Neuron (in vitro differentiated cells): ENCODE measurements at regions not wholly inside any gene's neighbourhood (a gene's known extent, or its start where the extent isn't known, plus 50 kb on each side); places are given as distances from the start of the nearest gene placed in this dataset.

Source experiments
- H2AFZ ChIP-seq: one replicate; pipeline ENCODE4 v1.6.1; 2013; ENCODE audit warnings: low read depth, mild to moderate bottlenecking, inconsistent platforms, low read length, moderate library complexity
- H3K27me3 ChIP-seq: one replicate; pipeline ENCODE4 v1.6.1; 2013; ENCODE audit warnings: low read length; ENCODE audit not compliant: insufficient read depth
- H3K36me3 ChIP-seq: one replicate; pipeline ENCODE4 v1.6.1; 2013; ENCODE audit warnings: low read length; ENCODE audit not compliant: insufficient read depth
- H3K4me1 ChIP-seq: one replicate; pipeline ENCODE4 v1.6.1; 2013; ENCODE audit warnings: low read length; ENCODE audit not compliant: insufficient read depth
- H3K4me3 ChIP-seq: 2 replicates; pipeline ENCODE4 v1.5.1; 2013; ENCODE audit warnings: mild to moderate bottlenecking, low read length, moderate library complexity
- H3K9me3 ChIP-seq: one replicate; pipeline ENCODE4 v1.6.1; 2013; ENCODE audit warnings: low read length

GRCh38 chr15:62437753-62438152 lies 272.7 kb upstream of the C2CD4B start:
- Histone ChIP-seq H2AFZ (no peak overlapping the region), H3K9me3 (no peaks in the 10 kb centered on the region), H3K4me1 (peaks cover 4% of the 10 kb centered on the region), H3K27me3 (no peaks in the 10 kb centered on the region), H3K4me3 (no peak overlapping the region), H3K36me3 (no peaks in the 10 kb centered on the region)

DNA sequence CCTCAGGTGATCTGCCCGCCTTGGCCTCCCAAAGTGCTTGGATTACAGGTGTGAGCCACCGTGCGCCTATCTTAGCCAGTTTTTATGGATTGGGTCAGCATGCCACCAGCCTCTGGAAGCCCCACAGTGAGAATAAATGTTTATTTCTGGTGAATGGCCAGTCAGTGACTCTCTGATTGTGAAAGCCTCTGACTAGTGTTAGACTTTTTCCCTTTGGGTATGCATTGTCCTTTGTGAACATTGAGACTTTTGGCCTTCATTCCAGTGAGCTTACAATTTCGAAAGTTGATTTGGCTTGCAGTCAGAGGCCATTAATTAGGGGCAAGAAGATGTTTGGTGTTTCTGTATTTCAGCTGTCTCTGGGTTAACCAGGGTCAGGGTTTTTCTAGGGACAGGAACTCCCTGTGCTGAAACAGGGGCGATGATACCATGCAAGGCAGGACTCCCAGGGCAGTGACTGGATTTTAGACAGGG lies 274.5 kb upstream of the C2CD4B start:
- H2AFZ ChIP-seq, result no peak overlapping the region
- H3K27me3 ChIP-seq, result no peaks in the 10 kb centered on the region
- H3K4me3 ChIP-seq, result no peak overlapping the region
- peaks cover 4% of the 10 kb centered on the region for H3K4me1 ChIP-seq
- no peaks in the 10 kb centered on the region for H3K9me3 ChIP-seq
- H3K36me3 ChIP-seq, result no peaks in the 10 kb centered on the region

DNA sequence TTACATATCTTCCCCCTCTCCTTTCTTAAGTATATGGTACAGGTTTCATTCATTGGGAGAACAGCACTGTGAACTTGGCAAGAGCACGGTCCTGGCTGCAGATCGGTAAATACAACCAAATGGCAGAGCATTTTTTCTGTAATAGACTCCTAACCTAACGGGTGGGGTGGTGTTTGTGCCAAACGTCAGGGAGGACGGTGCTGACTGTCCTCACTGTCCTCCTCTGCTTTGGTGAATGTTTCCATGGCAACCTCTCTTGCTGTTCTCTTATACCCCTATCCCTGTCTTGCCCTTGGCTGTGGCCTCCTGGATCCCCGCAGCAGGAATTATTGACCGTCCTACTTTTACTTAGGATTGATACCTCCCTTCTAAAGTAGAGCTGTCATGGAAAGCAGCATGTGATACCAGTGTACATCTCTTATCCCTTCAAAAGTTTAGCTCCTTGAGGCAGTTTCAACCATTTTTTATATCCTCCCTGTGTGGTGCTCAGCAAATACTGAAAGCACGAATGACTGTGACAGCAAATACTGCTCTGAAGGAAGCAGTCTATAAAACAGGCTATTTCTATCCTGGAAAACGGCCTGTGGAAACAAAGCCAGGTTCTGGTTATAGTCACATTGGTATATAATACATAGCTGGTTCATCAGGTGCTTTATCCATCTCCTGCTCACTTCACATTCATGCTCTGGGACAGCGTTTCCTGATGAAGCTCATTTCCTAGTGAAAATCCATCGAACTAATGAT lies 275.4 kb upstream of the C2CD4B start:
- H3K9me3 ChIP-seq, result no peaks in the 10 kb centered on the region
- no peaks in the 10 kb centered on the region for H3K27me3 ChIP-seq
- H3K4me1 ChIP-seq, result peaks cover 4% of the 10 kb centered on the region
- no peaks in the 10 kb centered on the region for H3K36me3 ChIP-seq
- H2AFZ ChIP-seq, result no peak overlapping the region
- H3K4me3 ChIP-seq, result no peak overlapping the region

- Histone ChIP-seq H3K27me3 (no peaks in the 10 kb centered on the region), H3K36me3 (no peaks in the 10 kb centered on the region), H3K4me3 (no peak overlapping the region), H3K4me1 (peaks cover 4% of the 10 kb centered on the region), H2AFZ (no peak overlapping the region), H3K9me3 (no peaks in the 10 kb centered on the region)
Observed at GRCh38 chr15:62444104-62445022, 279.3 kb upstream of the C2CD4B start.

GRCh38 chr15:62445244-62445643 lies 280.2 kb upstream of the C2CD4B start:
- Histone ChIP-seq H3K4me1 (peaks cover 3% of the 10 kb centered on the region), H2AFZ (no peak overlapping the region), H3K36me3 (no peaks in the 10 kb centered on the region), H3K9me3 (no peaks in the 10 kb centered on the region), H3K4me3 (no peak overlapping the region), H3K27me3 (no peaks in the 10 kb centered on the region)

DNA sequence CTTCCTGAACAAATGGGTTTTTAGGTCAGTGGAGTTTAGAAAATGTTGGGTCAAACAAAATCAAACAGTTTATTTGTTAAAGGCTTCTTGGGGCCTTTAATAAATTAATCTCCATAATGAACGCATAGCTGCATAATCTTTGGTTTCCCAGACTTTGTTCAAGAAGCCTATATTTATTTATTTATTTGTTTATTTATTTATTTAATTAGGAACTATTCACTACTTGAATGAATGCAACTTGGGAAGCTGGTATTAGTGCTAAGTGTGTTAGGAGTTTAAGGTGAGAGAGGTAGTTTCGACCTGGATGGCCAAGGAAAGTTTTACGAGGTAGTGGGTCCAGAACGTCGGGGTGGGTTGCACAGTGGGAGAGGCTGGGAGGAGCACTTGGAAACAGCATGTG lies 281.9 kb upstream of the C2CD4B start:
- Histone ChIP-seq H3K4me1 (no peaks in the 10 kb centered on the region), H3K4me3 (no peak overlapping the region), H2AFZ (no peak overlapping the region), H3K36me3 (no peaks in the 10 kb centered on the region), H3K27me3 (no peaks in the 10 kb centered on the region), H3K9me3 (no peaks in the 10 kb centered on the region)

GRCh38 chr15:62447742-62448141 lies 282.7 kb upstream of the C2CD4B start:
- no peaks in the 10 kb centered on the region for H3K9me3 ChIP-seq
- no peak overlapping the region for H3K4me3 ChIP-seq
- H3K36me3 ChIP-seq, result no peaks in the 10 kb centered on the region
- no peak overlapping the region for H2AFZ ChIP-seq
- no peaks in the 10 kb centered on the region for H3K27me3 ChIP-seq
- H3K4me1 ChIP-seq, result no peaks in the 10 kb centered on the region

DNA sequence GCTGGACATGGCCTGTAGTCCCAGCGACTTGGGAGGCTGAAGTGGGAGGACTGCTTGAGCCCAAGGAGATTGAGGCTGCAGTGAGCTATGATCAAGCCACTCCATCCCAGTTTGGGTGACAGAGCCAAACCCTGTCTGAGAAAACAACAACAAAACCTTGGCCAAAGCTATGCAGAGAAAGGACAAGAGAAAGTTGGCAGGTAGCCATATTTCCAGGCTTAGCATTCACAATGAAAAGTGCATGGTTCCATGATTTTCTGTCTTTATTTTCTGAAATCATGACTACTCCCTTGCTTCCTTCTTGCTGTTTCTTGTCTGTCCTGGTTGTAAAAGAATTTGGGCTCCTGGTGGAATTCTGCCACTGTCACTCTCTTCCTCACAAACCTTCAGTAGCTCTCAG lies 284.6 kb upstream of the C2CD4B start:
- Histone ChIP-seq H3K9me3 (no peaks in the 10 kb centered on the region), H3K4me1 (no peaks in the 10 kb centered on the region), H2AFZ (no peak overlapping the region), H3K36me3 (no peaks in the 10 kb centered on the region), H3K27me3 (no peaks in the 10 kb centered on the region), H3K4me3 (no peak overlapping the region)

DNA sequence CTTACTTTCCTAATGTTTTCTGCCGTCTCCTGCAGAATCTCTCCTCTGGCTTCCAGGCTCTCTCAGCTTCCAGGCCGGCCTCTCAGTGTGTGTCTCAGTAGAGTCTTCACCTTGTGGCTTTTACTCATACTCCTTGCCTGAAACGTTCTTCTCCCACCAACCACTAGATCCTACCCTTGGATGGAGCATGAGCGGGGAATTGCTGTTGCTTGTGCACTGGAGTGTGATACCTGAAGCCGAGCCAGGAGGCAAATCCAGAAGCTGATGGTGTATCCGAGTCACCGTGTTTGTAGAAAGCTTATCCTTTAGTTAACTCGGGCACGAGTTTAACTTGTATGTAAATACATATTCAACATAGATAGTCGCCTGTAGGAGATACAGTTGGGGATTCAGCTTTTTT lies 285.0 kb upstream of the C2CD4B start:
- Histone ChIP-seq H3K4me3 (no peak overlapping the region), H3K9me3 (no peaks in the 10 kb centered on the region), H3K27me3 (no peaks in the 10 kb centered on the region), H3K36me3 (no peaks in the 10 kb centered on the region), H2AFZ (no peak overlapping the region), H3K4me1 (no peaks in the 10 kb centered on the region)

GRCh38 chr15:62452026-62452425 lies 286.9 kb upstream of the C2CD4B start:
- Histone ChIP-seq H3K4me1 (no peaks in the 10 kb centered on the region), H3K9me3 (no peaks in the 10 kb centered on the region), H3K27me3 (no peaks in the 10 kb centered on the region), H3K36me3 (no peaks in the 10 kb centered on the region), H3K4me3 (no peak overlapping the region), H2AFZ (no peak overlapping the region)

- no peak overlapping the region for H3K4me3 ChIP-seq
- H2AFZ ChIP-seq, result no peak overlapping the region
- no peaks in the 10 kb centered on the region for H3K27me3 ChIP-seq
- H3K4me1 ChIP-seq, result no peaks in the 10 kb centered on the region
- no peaks in the 10 kb centered on the region for H3K9me3 ChIP-seq
- H3K36me3 ChIP-seq, result no peaks in the 10 kb centered on the region
Observed at GRCh38 chr15:62452667-62453066, 287.6 kb upstream of the C2CD4B start.

GRCh38 chr15:62453375-62453774 lies 288.3 kb upstream of the C2CD4B start:
- H2AFZ ChIP-seq, result no peak overlapping the region
- H3K36me3 ChIP-seq, result no peaks in the 10 kb centered on the region
- no peaks in the 10 kb centered on the region for H3K9me3 ChIP-seq
- H3K27me3 ChIP-seq, result no peaks in the 10 kb centered on the region
- H3K4me1 ChIP-seq, result no peaks in the 10 kb centered on the region
- H3K4me3 ChIP-seq, result no peak overlapping the region

- no peak overlapping the region for H3K4me3 ChIP-seq
- no peaks in the 10 kb centered on the region for H3K27me3 ChIP-seq
- no peaks in the 10 kb centered on the region for H3K36me3 ChIP-seq
- no peak overlapping the region for H2AFZ ChIP-seq
- H3K4me1 ChIP-seq, result no peaks in the 10 kb centered on the region
- no peaks in the 10 kb centered on the region for H3K9me3 ChIP-seq
Observed at GRCh38 chr15:62453981-62454380, 288.9 kb upstream of the C2CD4B start.
